HCT116 (cell line): ENCODE measurements at regions not wholly inside any gene's neighbourhood (a gene's known extent, or its start where the extent isn't known, plus 50 kb on each side); places are given as distances from the start of the nearest gene placed in this dataset.

Source experiments
- CEBPB ChIP-seq: IDR thresholded peaks from 2 replicates; pipeline ENCODE4 v1.6.1; 2012; ENCODE audit warnings: low read depth
- EZH2 ChIP-seq: fragments of 200-600 bp; sonication (generic); IDR thresholded peaks from 2 replicates; pipeline ENCODE4 v1.6.1; 2017; ENCODE audit warnings: antibody characterized with exemption, mixed run types
- EZH2phosphoT487 ChIP-seq: fragments of 200-600 bp; IDR thresholded peaks from 2 replicates; pipeline ENCODE4 v1.6.1; 2018; ENCODE audit warnings: antibody characterized with exemption, borderline replicate concordance
- FOSL1 ChIP-seq: IDR thresholded peaks from 2 replicates; pipeline ENCODE4 v1.6.1; 2012; ENCODE audit warnings: low read depth
- JUND ChIP-seq: IDR thresholded peaks from 2 replicates; pipeline ENCODE4 v1.6.1; 2012
- POLR2A ChIP-seq: IDR thresholded peaks from 2 replicates; pipeline ENCODE4 v1.7.0; 2011; ENCODE audit warnings: borderline replicate concordance; ENCODE audit not compliant: insufficient read depth, insufficient read length; ENCODE audit errors: extremely low read depth
- POLR2AphosphoS5 ChIP-seq: IDR thresholded peaks from 2 replicates; pipeline ENCODE4 v1.6.1; 2011; ENCODE audit warnings: mild to moderate bottlenecking, low read depth, low read length, moderate library complexity
- TF ChIP-seq, protein P1 (sequence below), 3 experiments: fragments of 200-600 bp in 1 of 3; sonication (generic) in 1 of 3; IDR thresholded peaks in 2 of 3; conservative IDR thresholded peaks in 1 of 3; 2 replicates each; pipeline ENCODE4 v1.5.1; 2012 to 2017; ENCODE audit warnings: low read depth in 2 of 3, low read length in 2 of 3, antibody characterized with exemption in 1 of 3, borderline replicate concordance in 1 of 3, control low read depth in 1 of 3, mild to moderate bottlenecking in 1 of 3, mixed read lengths in 1 of 3, mixed run types in 1 of 3, moderate library complexity in 1 of 3; ENCODE audit not compliant: insufficient read depth in 1 of 3
- TF ChIP-seq, protein P2 (sequence below): IDR thresholded peaks from 2 replicates; pipeline ENCODE4 v1.6.1; 2012; ENCODE audit warnings: low read depth

DNA sequence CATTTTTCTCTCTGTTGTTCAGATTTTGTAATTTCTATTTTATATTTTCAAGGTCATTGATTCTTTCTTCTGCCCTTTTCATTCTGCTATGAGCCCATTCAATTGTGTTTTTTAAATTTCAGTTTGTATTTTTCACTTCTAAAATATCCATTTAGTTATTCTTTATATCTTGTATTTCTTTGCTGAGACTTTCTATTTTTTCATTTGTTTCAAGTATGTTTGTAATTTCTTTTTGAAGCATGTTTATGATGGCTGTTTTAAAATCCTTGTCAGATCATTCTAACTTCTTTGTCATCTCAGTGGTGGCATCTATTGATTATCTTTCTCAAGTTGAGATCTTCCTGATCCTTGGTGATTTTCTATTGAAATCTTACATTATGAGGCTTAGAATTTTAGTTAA, 157.2 kb upstream of the USP9X start:
- TF ChIP-seq CEBPB = no peak
- TF ChIP-seq, protein P1, sequence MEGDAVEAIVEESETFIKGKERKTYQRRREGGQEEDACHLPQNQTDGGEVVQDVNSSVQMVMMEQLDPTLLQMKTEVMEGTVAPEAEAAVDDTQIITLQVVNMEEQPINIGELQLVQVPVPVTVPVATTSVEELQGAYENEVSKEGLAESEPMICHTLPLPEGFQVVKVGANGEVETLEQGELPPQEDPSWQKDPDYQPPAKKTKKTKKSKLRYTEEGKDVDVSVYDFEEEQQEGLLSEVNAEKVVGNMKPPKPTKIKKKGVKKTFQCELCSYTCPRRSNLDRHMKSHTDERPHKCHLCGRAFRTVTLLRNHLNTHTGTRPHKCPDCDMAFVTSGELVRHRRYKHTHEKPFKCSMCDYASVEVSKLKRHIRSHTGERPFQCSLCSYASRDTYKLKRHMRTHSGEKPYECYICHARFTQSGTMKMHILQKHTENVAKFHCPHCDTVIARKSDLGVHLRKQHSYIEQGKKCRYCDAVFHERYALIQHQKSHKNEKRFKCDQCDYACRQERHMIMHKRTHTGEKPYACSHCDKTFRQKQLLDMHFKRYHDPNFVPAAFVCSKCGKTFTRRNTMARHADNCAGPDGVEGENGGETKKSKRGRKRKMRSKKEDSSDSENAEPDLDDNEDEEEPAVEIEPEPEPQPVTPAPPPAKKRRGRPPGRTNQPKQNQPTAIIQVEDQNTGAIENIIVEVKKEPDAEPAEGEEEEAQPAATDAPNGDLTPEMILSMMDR (IDR thresholded peaks at IDR 0.05 in 2 of 3, conservative IDR thresholded peaks at IDR 0.05 in 1 of 3; ENCODE audit: borderline replicate concordance in 1 of 3, insufficient read depth in 1 of 3, low read depth in 2 of 3, low read length in 2 of 3) = no peak
- TF ChIP-seq POLR2AphosphoS5 = no peak
- TF ChIP-seq, protein P2, sequence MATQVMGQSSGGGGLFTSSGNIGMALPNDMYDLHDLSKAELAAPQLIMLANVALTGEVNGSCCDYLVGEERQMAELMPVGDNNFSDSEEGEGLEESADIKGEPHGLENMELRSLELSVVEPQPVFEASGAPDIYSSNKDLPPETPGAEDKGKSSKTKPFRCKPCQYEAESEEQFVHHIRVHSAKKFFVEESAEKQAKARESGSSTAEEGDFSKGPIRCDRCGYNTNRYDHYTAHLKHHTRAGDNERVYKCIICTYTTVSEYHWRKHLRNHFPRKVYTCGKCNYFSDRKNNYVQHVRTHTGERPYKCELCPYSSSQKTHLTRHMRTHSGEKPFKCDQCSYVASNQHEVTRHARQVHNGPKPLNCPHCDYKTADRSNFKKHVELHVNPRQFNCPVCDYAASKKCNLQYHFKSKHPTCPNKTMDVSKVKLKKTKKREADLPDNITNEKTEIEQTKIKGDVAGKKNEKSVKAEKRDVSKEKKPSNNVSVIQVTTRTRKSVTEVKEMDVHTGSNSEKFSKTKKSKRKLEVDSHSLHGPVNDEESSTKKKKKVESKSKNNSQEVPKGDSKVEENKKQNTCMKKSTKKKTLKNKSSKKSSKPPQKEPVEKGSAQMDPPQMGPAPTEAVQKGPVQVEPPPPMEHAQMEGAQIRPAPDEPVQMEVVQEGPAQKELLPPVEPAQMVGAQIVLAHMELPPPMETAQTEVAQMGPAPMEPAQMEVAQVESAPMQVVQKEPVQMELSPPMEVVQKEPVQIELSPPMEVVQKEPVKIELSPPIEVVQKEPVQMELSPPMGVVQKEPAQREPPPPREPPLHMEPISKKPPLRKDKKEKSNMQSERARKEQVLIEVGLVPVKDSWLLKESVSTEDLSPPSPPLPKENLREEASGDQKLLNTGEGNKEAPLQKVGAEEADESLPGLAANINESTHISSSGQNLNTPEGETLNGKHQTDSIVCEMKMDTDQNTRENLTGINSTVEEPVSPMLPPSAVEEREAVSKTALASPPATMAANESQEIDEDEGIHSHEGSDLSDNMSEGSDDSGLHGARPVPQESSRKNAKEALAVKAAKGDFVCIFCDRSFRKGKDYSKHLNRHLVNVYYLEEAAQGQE = no peak
- TF ChIP-seq JUND = no peak
- TF ChIP-seq POLR2A = no peak
- no peak for TF ChIP-seq EZH2phosphoT487
- TF ChIP-seq FOSL1 = no peak
- no peak for TF ChIP-seq EZH2
